Vagina (tissue), 2 donors: ENCODE measurements at regions not wholly inside any gene's neighbourhood (a gene's known extent, or its start where the extent isn't known, plus 50 kb on each side); places are given as distances from the start of the nearest gene placed in this dataset.

Experiments
- DNase-seq, 2 donors: peaks; one replicate each; pipeline ENCODE4 v3.0.0-alpha.2; 2017; ENCODE audit errors: extremely low spot score in 2 of 2
- H3K27ac ChIP-seq: fragments of 200-600 bp; sonication (generic); one replicate; pipeline ENCODE4 v1.5.1; 2019
- H3K27me3 ChIP-seq: fragments of 200-600 bp; sonication (generic); one replicate; pipeline ENCODE4 v1.5.1; 2019
- H3K36me3 ChIP-seq, 2 donors: fragments of 200-600 bp; sonication (generic); one replicate each; pipeline ENCODE4 v1.5.1; 2017 to 2019
- H3K4me1 ChIP-seq: fragments of 200-600 bp; sonication (generic); one replicate; pipeline ENCODE4 v1.5.1; 2019
- H3K4me3 ChIP-seq, 2 donors: fragments of 200-600 bp; sonication (generic); 1 replicate in 1 of 2; 2 replicates in 1 of 2; pipeline ENCODE4 v1.5.1; 2016 to 2019
- H3K9me3 ChIP-seq: fragments of 200-600 bp; sonication (generic); one replicate; pipeline ENCODE4 v1.5.1; 2019
- POLR2A ChIP-seq, 2 donors: fragments of 450-650 bp; IDR thresholded peaks; one replicate each; pipeline ENCODE4 v1.6.1; 2017; ENCODE audit warnings: antibody characterized with exemption in 2 of 2, mild to moderate bottlenecking in 2 of 2, moderate library complexity in 2 of 2
- POLR2AphosphoS5 ChIP-seq, 2 donors: sonication (generic); formaldehyde crosslinking; IDR thresholded peaks; one replicate each; pipeline ENCODE4 v1.9.0; 2017; ENCODE audit warnings: antibody characterized with exemption in 2 of 2, mild to moderate bottlenecking in 2 of 2, low read depth in 1 of 2; ENCODE audit not compliant: insufficient read depth in 1 of 2
- intact Hi-C: fragments of 100-400 bp; cut with DNase I; formaldehyde crosslinking; loops from one replicate; pipeline ENCODE4 v1.15.1; 2023
- TF ChIP-seq, protein P1 (sequence below), 3 experiments: fragments of 450-650 bp in 2 of 3; fragments of 200-600 bp in 1 of 3; sonication (generic) in 1 of 3; IDR thresholded peaks; one replicate each; pipeline ENCODE4 v1.5.1; 2017 to 2019; ENCODE audit warnings: antibody characterized with exemption in 3 of 3, mild to moderate bottlenecking in 2 of 3, moderate library complexity in 2 of 3

DNA sequence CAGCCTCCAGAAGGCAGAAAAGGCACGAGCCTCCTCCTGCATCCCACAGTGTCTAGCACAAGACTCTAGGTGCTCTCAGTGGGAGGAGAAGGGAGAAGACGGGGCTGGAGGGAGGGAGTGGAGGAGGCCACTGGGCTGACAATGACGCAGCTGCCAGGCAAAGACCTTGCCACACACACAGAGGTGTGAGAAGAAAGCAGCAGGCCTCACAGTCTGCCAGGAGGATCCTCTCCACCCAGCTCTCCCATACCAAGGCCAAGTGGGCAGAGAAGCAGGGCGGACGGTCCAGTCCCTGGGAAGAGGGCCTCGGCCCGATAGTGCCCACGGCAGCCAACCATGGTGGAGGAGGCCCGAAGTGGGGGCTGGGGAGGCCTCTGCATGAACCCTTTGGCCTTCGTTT lies 78.9 kb downstream of the NCOR2 start:
- Histone ChIP-seq H3K27me3 (no peaks in the 10 kb centered on the region), H3K9me3 (no peaks in the 10 kb centered on the region), H3K27ac (no peak overlapping the region), H3K4me1 (peaks cover 22% of the 10 kb centered on the region), H3K4me3 (no peak overlapping the region), H3K36me3 (peaks cover 0 to 9% of the 10 kb centered on the region in 2 donors)
- TF ChIP-seq POLR2AphosphoS5 (IDR thresholded peaks at IDR 0.05; ENCODE audit: insufficient read depth in 1 of 2, low read depth in 1 of 2) (no peak), POLR2A (IDR thresholded peaks at IDR 0.05) (no peak)
- TF ChIP-seq, protein P1, sequence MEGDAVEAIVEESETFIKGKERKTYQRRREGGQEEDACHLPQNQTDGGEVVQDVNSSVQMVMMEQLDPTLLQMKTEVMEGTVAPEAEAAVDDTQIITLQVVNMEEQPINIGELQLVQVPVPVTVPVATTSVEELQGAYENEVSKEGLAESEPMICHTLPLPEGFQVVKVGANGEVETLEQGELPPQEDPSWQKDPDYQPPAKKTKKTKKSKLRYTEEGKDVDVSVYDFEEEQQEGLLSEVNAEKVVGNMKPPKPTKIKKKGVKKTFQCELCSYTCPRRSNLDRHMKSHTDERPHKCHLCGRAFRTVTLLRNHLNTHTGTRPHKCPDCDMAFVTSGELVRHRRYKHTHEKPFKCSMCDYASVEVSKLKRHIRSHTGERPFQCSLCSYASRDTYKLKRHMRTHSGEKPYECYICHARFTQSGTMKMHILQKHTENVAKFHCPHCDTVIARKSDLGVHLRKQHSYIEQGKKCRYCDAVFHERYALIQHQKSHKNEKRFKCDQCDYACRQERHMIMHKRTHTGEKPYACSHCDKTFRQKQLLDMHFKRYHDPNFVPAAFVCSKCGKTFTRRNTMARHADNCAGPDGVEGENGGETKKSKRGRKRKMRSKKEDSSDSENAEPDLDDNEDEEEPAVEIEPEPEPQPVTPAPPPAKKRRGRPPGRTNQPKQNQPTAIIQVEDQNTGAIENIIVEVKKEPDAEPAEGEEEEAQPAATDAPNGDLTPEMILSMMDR (IDR thresholded peaks at IDR 0.05) = no peak
- intact Hi-C loops = no loop called here
- no peak for DNase-seq

DNA sequence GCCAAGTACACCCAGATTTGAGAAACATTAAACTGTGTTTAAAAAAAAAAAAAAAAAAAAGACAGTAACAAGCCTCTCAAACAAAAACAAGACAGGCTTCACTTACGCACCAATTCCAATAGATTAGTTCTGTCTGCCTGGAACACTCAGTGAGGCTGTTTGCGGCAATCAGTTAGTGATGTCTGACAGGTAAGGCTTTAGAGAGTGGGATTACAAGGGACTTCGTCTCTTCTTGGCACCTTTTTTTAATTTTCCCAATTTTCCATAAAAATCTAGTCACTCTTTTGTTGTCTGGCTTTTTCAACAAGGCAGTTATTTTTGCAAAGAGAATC lies 79.6 kb downstream of the NCOR2 start:
- intact Hi-C loops = no loop called here
- Histone ChIP-seq H3K27me3 (no peaks in the 10 kb centered on the region), H3K27ac (no peak overlapping the region), H3K36me3 (peaks cover 0 to 16% of the 10 kb centered on the region in 2 donors), H3K4me3 (no peak overlapping the region), H3K4me1 (peaks cover 15% of the 10 kb centered on the region), H3K9me3 (no peaks in the 10 kb centered on the region)
- TF ChIP-seq POLR2A (IDR thresholded peaks at IDR 0.05) = no peak
- TF ChIP-seq, protein P1 (IDR thresholded peaks at IDR 0.05) = no peak
- no peak for TF ChIP-seq POLR2AphosphoS5 (IDR thresholded peaks at IDR 0.05; ENCODE audit: insufficient read depth in 1 of 2, low read depth in 1 of 2)
- no peak for DNase-seq

DNA sequence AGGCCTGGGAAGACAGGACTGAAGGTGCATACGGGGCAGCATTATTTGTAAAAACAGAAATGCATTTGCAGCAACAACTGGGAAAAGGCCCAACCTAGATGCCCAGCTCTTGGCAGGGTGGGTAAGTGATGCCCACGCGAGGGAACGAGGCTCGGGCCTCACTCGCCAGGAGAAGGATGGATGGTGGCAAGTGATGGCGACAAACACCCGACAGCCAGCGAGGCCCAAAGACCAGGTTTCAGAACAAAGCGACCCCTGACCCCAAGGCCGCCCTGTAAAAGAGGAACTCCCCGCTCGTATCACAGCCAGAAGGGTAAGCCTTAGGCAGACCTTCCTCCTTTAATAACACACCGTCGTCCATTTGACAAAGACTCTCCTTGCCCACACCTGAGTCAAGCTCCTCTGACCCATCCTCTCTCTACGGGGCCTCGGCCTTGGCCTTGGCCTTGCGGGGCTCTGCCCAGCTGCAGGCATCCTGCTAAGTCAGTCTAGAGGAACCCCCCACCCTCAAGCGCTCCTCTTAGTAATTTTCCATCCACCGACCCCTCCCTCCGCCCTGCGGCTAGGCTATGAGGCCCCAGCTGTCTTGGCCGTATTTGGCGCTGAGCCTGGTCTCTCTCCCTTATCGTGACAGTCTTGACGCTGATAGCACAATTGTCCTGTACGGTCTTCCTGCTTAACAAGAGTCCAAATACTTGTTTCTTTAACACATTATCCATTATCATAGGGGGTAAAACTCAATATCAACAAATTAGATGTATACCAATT lies 80.2 kb downstream of the NCOR2 start:
- H3K4me3 ChIP-seq = no peak overlapping the region
- no peak overlapping the region for H3K27ac ChIP-seq
- intact Hi-C loops = no loop called here
- peaks cover 0 to 22% of the 10 kb centered on the region in 2 donors for H3K36me3 ChIP-seq
- DNase-seq = no peak
- no peaks in the 10 kb centered on the region for H3K9me3 ChIP-seq
- no peaks in the 10 kb centered on the region for H3K27me3 ChIP-seq
- H3K4me1 ChIP-seq = peaks cover 14% of the 10 kb centered on the region
- no peak for TF ChIP-seq POLR2A (IDR thresholded peaks at IDR 0.05)
- TF ChIP-seq POLR2AphosphoS5 (IDR thresholded peaks at IDR 0.05; ENCODE audit: insufficient read depth in 1 of 2, low read depth in 1 of 2) = no peak
- TF ChIP-seq, protein P1 (IDR thresholded peaks at IDR 0.05) = no peak

DNA sequence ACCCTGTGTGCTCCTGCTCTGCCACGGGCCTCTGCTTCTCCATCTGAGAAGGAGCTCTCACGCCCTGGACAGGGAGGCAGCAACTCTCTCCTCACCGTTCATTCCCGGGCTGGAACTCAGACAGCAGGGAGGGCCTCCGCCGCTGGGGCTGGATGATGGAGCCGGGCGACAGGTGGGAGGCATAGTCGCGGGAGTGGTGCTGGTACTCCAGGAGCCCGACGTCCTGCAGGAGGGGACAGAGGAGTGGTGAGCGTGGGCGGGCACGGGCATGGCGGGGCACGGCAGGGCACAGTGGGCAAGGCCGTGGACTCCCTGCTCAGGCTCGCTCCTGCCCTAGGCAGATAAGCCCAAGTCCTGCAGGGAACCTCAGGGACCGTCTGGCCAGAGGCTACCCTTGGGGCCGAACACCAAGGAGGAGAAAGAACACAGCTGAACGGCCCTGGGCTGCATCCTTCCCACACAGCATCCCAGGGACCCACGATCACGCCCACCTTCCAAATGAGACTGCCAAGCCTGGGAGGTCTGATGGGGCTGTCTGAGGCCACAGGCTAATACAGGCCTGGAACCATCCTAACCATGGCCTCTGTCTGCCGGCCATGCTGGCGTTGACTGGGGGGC lies 81.0 kb downstream of the NCOR2 start:
- no peak for TF ChIP-seq POLR2AphosphoS5 (IDR thresholded peaks at IDR 0.05; ENCODE audit: insufficient read depth in 1 of 2, low read depth in 1 of 2)
- TF ChIP-seq, protein P1 (IDR thresholded peaks at IDR 0.05) = no peak
- TF ChIP-seq POLR2A (IDR thresholded peaks at IDR 0.05) = no peak
- H3K9me3 ChIP-seq = no peaks in the 10 kb centered on the region
- no peak overlapping the region for H3K27ac ChIP-seq
- no peaks in the 10 kb centered on the region for H3K27me3 ChIP-seq
- H3K4me1 ChIP-seq = peaks cover 16% of the 10 kb centered on the region
- no peak overlapping the region for H3K4me3 ChIP-seq
- peaks cover 0 to 20% of the 10 kb centered on the region in 2 donors for H3K36me3 ChIP-seq
- intact Hi-C loops = no loop called here
- no peak for DNase-seq

DNA sequence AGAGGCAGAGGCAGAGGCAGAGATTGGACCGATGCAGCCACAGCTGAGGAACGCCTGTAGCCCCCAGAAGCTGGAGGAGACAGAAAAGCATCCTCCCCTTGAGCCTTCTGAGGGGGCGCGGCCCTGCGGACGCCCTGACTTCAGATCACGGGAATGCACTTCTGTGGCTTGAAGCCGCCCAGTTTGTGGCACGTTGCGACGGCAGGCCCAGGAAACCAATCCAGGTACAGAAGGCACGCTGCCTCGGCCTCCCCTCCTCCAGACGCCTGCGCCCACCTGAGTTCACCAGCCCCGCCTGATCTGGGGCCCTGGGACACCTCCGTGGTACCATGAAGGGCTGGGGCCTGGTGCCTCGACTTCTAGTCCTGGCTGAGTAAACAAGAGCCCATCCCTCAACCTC lies 82.0 kb downstream of the NCOR2 start:
- Histone ChIP-seq H3K27me3 (no peaks in the 10 kb centered on the region), H3K4me3 (no peak overlapping the region), H3K9me3 (no peaks in the 10 kb centered on the region), H3K27ac (no peak overlapping the region), H3K4me1 (peaks cover 17% of the 10 kb centered on the region), H3K36me3 (peaks cover 0 to 23% of the 10 kb centered on the region in 2 donors)
- TF ChIP-seq POLR2A (IDR thresholded peaks at IDR 0.05) (no peak), POLR2AphosphoS5 (IDR thresholded peaks at IDR 0.05; ENCODE audit: insufficient read depth in 1 of 2, low read depth in 1 of 2) (no peak)
- TF ChIP-seq, protein P1 (IDR thresholded peaks at IDR 0.05) = no peak
- no peak for DNase-seq
- intact Hi-C loops = no loop called here
